HepG2 (cell line): ENCODE measurements at regions not wholly inside any gene's neighbourhood (a gene's known extent, or its start where the extent isn't known, plus 50 kb on each side); places are given as distances from the start of the nearest gene placed in this dataset.

ENCODE experiments used
- RBFOX2 ChIP-seq: fragments of 200-400 bp; formaldehyde crosslinking; IDR thresholded peaks from 2 replicates; pipeline ENCODE4 v1.6.1; 2017; ENCODE audit warnings: low read depth, mild to moderate bottlenecking, low read length
- RXRA ChIP-seq: sonication (generic); formaldehyde crosslinking; IDR thresholded peaks from 2 replicates; pipeline ENCODE4 v1.5.1; 2020; ENCODE audit warnings: missing genetic modification reagents
- SRSF1 ChIP-seq: fragments of 200-400 bp; formaldehyde crosslinking; optimal IDR thresholded peaks from 2 replicates; pipeline ENCODE3; 2017; ENCODE audit warnings: mild to moderate bottlenecking, low read depth, low read length, moderate library complexity
- ZNF737 ChIP-seq: sonication (generic); formaldehyde crosslinking; IDR thresholded peaks from 2 replicates; pipeline ENCODE4 v1.5.0; 2020; ENCODE audit warnings: missing genetic modification reagents, mild to moderate bottlenecking, borderline replicate concordance
- TF ChIP-seq, protein P1 (sequence below): sonication (generic); formaldehyde crosslinking; IDR thresholded peaks from 2 replicates; pipeline ENCODE4 v1.5.0; 2020; ENCODE audit warnings: mild to moderate bottlenecking, missing genetic modification reagents, moderate library complexity
- TF ChIP-seq, protein P2 (sequence below): sonication (generic); formaldehyde crosslinking; IDR thresholded peaks from 2 replicates; pipeline ENCODE4 v1.4.0; 2020; ENCODE audit warnings: missing genetic modification reagents, mild to moderate bottlenecking, borderline replicate concordance

DNA sequence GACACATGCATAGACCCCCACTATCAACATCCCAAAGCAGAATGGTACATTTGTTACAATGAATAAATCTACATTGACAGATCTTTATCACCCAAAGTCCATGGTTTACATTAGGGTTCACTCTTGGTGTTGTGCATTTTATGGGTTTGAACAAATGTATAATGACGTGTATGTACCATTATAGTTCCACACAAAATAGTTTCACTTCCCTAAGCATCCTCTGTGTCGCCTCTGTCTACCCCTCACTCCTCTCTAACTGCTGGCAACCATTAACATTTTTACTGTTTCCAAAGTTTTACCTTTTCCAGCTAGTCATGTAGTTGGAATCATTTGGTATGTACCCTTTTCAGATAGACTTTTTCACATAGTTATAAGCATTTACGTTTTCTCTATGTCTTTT, 69.5 kb upstream of the LMO3 start:
- TF ChIP-seq, protein P1, sequence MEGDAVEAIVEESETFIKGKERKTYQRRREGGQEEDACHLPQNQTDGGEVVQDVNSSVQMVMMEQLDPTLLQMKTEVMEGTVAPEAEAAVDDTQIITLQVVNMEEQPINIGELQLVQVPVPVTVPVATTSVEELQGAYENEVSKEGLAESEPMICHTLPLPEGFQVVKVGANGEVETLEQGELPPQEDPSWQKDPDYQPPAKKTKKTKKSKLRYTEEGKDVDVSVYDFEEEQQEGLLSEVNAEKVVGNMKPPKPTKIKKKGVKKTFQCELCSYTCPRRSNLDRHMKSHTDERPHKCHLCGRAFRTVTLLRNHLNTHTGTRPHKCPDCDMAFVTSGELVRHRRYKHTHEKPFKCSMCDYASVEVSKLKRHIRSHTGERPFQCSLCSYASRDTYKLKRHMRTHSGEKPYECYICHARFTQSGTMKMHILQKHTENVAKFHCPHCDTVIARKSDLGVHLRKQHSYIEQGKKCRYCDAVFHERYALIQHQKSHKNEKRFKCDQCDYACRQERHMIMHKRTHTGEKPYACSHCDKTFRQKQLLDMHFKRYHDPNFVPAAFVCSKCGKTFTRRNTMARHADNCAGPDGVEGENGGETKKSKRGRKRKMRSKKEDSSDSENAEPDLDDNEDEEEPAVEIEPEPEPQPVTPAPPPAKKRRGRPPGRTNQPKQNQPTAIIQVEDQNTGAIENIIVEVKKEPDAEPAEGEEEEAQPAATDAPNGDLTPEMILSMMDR (CRISPR knock-in tag) = no peak
- TF ChIP-seq RXRA (CRISPR knock-in tag) = no peak
- TF ChIP-seq ZNF737 (CRISPR knock-in tag) = no peak
- TF ChIP-seq SRSF1 = no peak
- TF ChIP-seq, protein P2, sequence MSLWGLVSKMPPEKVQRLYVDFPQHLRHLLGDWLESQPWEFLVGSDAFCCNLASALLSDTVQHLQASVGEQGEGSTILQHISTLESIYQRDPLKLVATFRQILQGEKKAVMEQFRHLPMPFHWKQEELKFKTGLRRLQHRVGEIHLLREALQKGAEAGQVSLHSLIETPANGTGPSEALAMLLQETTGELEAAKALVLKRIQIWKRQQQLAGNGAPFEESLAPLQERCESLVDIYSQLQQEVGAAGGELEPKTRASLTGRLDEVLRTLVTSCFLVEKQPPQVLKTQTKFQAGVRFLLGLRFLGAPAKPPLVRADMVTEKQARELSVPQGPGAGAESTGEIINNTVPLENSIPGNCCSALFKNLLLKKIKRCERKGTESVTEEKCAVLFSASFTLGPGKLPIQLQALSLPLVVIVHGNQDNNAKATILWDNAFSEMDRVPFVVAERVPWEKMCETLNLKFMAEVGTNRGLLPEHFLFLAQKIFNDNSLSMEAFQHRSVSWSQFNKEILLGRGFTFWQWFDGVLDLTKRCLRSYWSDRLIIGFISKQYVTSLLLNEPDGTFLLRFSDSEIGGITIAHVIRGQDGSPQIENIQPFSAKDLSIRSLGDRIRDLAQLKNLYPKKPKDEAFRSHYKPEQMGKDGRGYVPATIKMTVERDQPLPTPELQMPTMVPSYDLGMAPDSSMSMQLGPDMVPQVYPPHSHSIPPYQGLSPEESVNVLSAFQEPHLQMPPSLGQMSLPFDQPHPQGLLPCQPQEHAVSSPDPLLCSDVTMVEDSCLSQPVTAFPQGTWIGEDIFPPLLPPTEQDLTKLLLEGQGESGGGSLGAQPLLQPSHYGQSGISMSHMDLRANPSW (CRISPR knock-in tag) = no peak
- TF ChIP-seq RBFOX2 = no peak
